H9 (cell line): ENCODE measurements at regions not wholly inside any gene's neighbourhood (a gene's known extent, or its start where the extent isn't known, plus 50 kb on each side); places are given as distances from the start of the nearest gene placed in this dataset.

ENCODE experiments used
- DNase-seq: peaks from one replicate; pipeline ENCODE4 v3.0.0-alpha.2; 2017
- H2AFZ ChIP-seq: one replicate; pipeline ENCODE4 v1.6.1; 2013; ENCODE audit warnings: mild to moderate bottlenecking, low read length, control low read depth, moderate library complexity
- H2AK5ac ChIP-seq: 2 replicates; pipeline ENCODE4 v1.6.1; 2013; ENCODE audit warnings: low read length, control low read depth, mixed read lengths; ENCODE audit not compliant: insufficient read length
- H2BK120ac ChIP-seq: one replicate; pipeline ENCODE4 v1.6.1; 2013; ENCODE audit warnings: low read depth, mild to moderate bottlenecking, low read length, control low read depth, inconsistent platforms; ENCODE audit not compliant: poor library complexity, severe bottlenecking
- H2BK12ac ChIP-seq: 2 replicates; pipeline ENCODE4 v1.6.1; 2013; ENCODE audit warnings: low read length, control low read depth, mixed read lengths, low read depth; ENCODE audit not compliant: insufficient read length
- H2BK15ac ChIP-seq: 2 replicates; pipeline ENCODE4 v1.6.1; 2013; ENCODE audit warnings: low read depth, low read length, control low read depth
- H2BK20ac ChIP-seq: one replicate; pipeline ENCODE4 v1.6.1; 2013; ENCODE audit warnings: low read depth, mild to moderate bottlenecking, low read length, control low read depth, inconsistent platforms; ENCODE audit not compliant: poor library complexity, severe bottlenecking
- H2BK5ac ChIP-seq: 2 replicates; pipeline ENCODE4 v1.6.1; 2013; ENCODE audit warnings: low read length, control low read depth, mixed read lengths; ENCODE audit not compliant: insufficient read length
- H3K14ac ChIP-seq: 2 replicates; pipeline ENCODE4 v1.6.1; 2013; ENCODE audit warnings: low read length, control low read depth; ENCODE audit not compliant: insufficient read depth
- H3K18ac ChIP-seq: 2 replicates; pipeline ENCODE4 v1.6.1; 2013; ENCODE audit warnings: low read depth, mild to moderate bottlenecking, mixed read lengths, low read length, control low read depth; ENCODE audit not compliant: insufficient read length
- H3K23ac ChIP-seq: 2 replicates; pipeline ENCODE4 v1.6.1; 2013; ENCODE audit warnings: low read length, control low read depth, mixed read lengths, low read depth; ENCODE audit not compliant: insufficient read length
- H3K23me2 ChIP-seq: 2 replicates; pipeline ENCODE4 v1.6.1; 2013; ENCODE audit warnings: low read depth, mild to moderate bottlenecking, mixed read lengths, low read length, control low read depth; ENCODE audit not compliant: insufficient read length, poor library complexity, severe bottlenecking
- H3K27ac ChIP-seq: 2 replicates; pipeline ENCODE4 v1.5.1; 2013; ENCODE audit warnings: low read length, control low read depth, mixed read lengths, low read depth; ENCODE audit not compliant: insufficient read length
- H3K27me3 ChIP-seq: 2 replicates; pipeline ENCODE4 v1.6.1; 2013; ENCODE audit warnings: low read length, control low read depth, inconsistent platforms; ENCODE audit not compliant: insufficient read depth
- H3K4ac ChIP-seq: 2 replicates; pipeline ENCODE4 v1.6.1; 2013; ENCODE audit warnings: low read depth, mild to moderate bottlenecking, control low read depth, inconsistent platforms, low read length, moderate library complexity
- H3K4me1 ChIP-seq: 2 replicates; pipeline ENCODE4 v1.6.1; 2013; ENCODE audit warnings: low read length, control low read depth, inconsistent platforms; ENCODE audit not compliant: insufficient read depth
- H3K4me2 ChIP-seq: 2 replicates; pipeline ENCODE4 v1.6.1; 2013; ENCODE audit warnings: low read length, control low read depth, mixed read lengths; ENCODE audit not compliant: insufficient read length, insufficient read depth
- H3K56ac ChIP-seq: 2 replicates; pipeline ENCODE4 v1.6.1; 2013; ENCODE audit warnings: low read depth, mild to moderate bottlenecking, mixed read lengths, low read length, control low read depth; ENCODE audit not compliant: insufficient read length
- H3K79me1 ChIP-seq: 2 replicates; pipeline ENCODE4 v1.6.1; 2013; ENCODE audit warnings: low read depth, mild to moderate bottlenecking, moderate library complexity, low read length, control low read depth, inconsistent platforms; ENCODE audit not compliant: insufficient read depth, poor library complexity, severe bottlenecking
- H3K79me2 ChIP-seq: 2 replicates; pipeline ENCODE4 v1.6.1; 2013; ENCODE audit warnings: low read length, control low read depth, inconsistent platforms; ENCODE audit not compliant: insufficient read depth
- H3K9ac ChIP-seq: 2 replicates; pipeline ENCODE4 v1.6.1; 2013; ENCODE audit warnings: low read length, control low read depth, mixed read lengths; ENCODE audit not compliant: insufficient read length; ENCODE audit errors: extremely low read depth
- H3K9me3 ChIP-seq: one replicate; pipeline ENCODE4 v1.6.1; 2013; ENCODE audit warnings: low read depth, low read length, inconsistent platforms; ENCODE audit not compliant: control insufficient read depth
- H3T11ph ChIP-seq: one replicate; pipeline ENCODE4 v1.6.1; 2013; ENCODE audit warnings: mild to moderate bottlenecking, low read length, control low read depth, inconsistent platforms
- H4K20me1 ChIP-seq: one replicate; pipeline ENCODE4 v1.6.1; 2013; ENCODE audit not compliant: control insufficient read depth, insufficient read length, insufficient read depth
- H4K5ac ChIP-seq: 2 replicates; pipeline ENCODE4 v1.6.1; 2013; ENCODE audit warnings: low read depth, mild to moderate bottlenecking, mixed read lengths, low read length, control low read depth; ENCODE audit not compliant: insufficient read length
- H4K8ac ChIP-seq: replicated peaks from 2 replicates; pipeline ENCODE4 v1.6.1; 2013; ENCODE audit warnings: low read length, control low read depth, mixed read lengths, low read depth; ENCODE audit not compliant: insufficient read length
- H4K91ac ChIP-seq: 2 replicates; pipeline ENCODE4 v1.6.1; 2013; ENCODE audit warnings: low read depth, mild to moderate bottlenecking, moderate library complexity, mixed read lengths, low read length, control low read depth; ENCODE audit not compliant: insufficient read length
- H3K27ac Mint-ChIP-seq, 3 experiments: 2 replicates in 2 of 3; 3 replicates in 1 of 3; pipeline ENCODE4 v1.8.0; 2020 to 2021; ENCODE audit warnings: mixed read lengths in 3 of 3, mild to moderate bottlenecking in 1 of 3, moderate library complexity in 1 of 3
- H3K27me3 Mint-ChIP-seq: 2 replicates; pipeline ENCODE4 v1.8.0; 2021; ENCODE audit warnings: low read depth, mild to moderate bottlenecking, moderate library complexity, mixed read lengths
- H3K36me3 Mint-ChIP-seq, 3 experiments: 2 replicates in 2 of 3; 3 replicates in 1 of 3; pipeline ENCODE4 v1.8.0; 2020 to 2021; ENCODE audit warnings: low read depth in 3 of 3, mixed read lengths in 3 of 3; ENCODE audit not compliant: insufficient read depth in 1 of 3
- H3K4me1 Mint-ChIP-seq, 2 experiments: 2 replicates each; pipeline ENCODE4 v1.8.0; 2020; ENCODE audit warnings: mixed read lengths in 2 of 2
- H3K4me3 Mint-ChIP-seq, 2 experiments: 2 replicates in 1 of 2; 3 replicates in 1 of 2; pipeline ENCODE4 v1.8.0; 2020 to 2021; ENCODE audit warnings: mild to moderate bottlenecking in 2 of 2, mixed read lengths in 2 of 2, moderate library complexity in 1 of 2
- H3K9me3 Mint-ChIP-seq, 2 experiments: 2 replicates in 1 of 2; 3 replicates in 1 of 2; pipeline ENCODE4 v1.8.0; 2020; ENCODE audit warnings: mild to moderate bottlenecking in 2 of 2, mixed read lengths in 2 of 2, moderate library complexity in 1 of 2
- WGBS: extraction: QIAGEN DNeasy Blood & Tissue Kit; methylation state at CpG from one replicate; pipeline ENCODE4 v1.1.7; 2013; ENCODE audit warnings: missing lambda C conversion rate, low lambda C conversion rate, mixed read lengths; ENCODE audit not compliant: insufficient read length; ENCODE audit errors: extremely low coverage; 5-methylcytosine and 5-hydroxymethylcytosine counted together
- TF ChIP-seq, protein P1 (sequence below): fragments of 200-600 bp; sonication (generic); conservative IDR thresholded peaks from 3 replicates; pipeline ENCODE4 v1.8.0; 2021; ENCODE audit warnings: antibody characterized with exemption, mild to moderate bottlenecking

DNA sequence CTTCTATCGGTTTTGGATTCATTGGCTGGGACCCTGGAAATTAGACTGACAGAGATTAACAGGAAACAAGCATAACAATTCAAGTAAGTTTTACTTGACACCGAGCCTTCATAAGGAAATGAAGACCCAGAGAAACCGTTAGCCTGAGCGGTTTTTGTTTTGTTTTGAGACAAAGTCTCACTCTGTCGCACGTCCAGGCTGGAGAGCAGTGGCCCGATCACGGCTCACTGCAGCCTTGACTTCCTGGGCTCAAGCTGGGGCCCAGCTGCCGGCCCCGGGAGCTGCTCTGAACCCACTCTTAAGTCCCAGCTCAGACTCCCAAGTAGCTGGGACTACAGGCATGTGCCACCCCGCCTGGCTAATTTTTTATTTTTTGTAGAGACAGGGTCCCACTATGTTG is 321.3 kb downstream of the SEC14L1 start:
- Histone ChIP-seq H3K4me2 (no peak overlapping the region), H4K5ac (no peak overlapping the region), H3K14ac (no peak overlapping the region), H3K56ac (no peak overlapping the region), H3K79me2 (peaks cover 9% of the 10 kb centered on the region; the same call in 1 of the 2 replicates), H3K23ac (no peak overlapping the region), H3K27me3 (no peaks in the 10 kb centered on the region), H2BK20ac (no peak overlapping the region), H3K23me2 (no peaks in the 10 kb centered on the region), H4K8ac (no peak overlapping the region), H3K9me3 (no peaks in the 10 kb centered on the region), H2BK12ac (no peak overlapping the region), H3K79me1 (peaks cover 3% of the 10 kb centered on the region), H3T11ph (no peak overlapping the region), H3K18ac (no peak overlapping the region), H4K91ac (no peak overlapping the region), H2BK15ac (no peak overlapping the region), H2BK5ac (no peak overlapping the region), H3K27ac (no peak overlapping the region), H3K9ac (no peak overlapping the region), H3K4ac (no peak overlapping the region), H2AK5ac (no peak overlapping the region), H4K20me1 (no peaks in the 10 kb centered on the region), H3K4me1 (no peaks in the 10 kb centered on the region; the same call in 1 of the 2 replicates), H2AFZ (no peak overlapping the region), H2BK120ac (no peak overlapping the region)
- Mint-ChIP-seq H3K9me3 (no peaks in the 10 kb centered on the region; a peak in 1 of 5 replicates), H3K4me1 (peaks cover 50 to 58% of the 10 kb centered on the region in 2 experiments), H3K4me3 (no peak overlapping the region), H3K27ac (peak overlapping the region in 2 of 3 experiments; percentile 92 to 93; a peak in 3 of 7 replicates), H3K36me3 (peaks cover 2 to 14% (median 10%) of the 10 kb centered on the region in 3 experiments; a peak in 6 of 7 replicates), H3K27me3 (no peaks in the 10 kb centered on the region)
- no CpG with 5 or more reads among the region's 11 CpGs for WGBS
- TF ChIP-seq, protein P1, sequence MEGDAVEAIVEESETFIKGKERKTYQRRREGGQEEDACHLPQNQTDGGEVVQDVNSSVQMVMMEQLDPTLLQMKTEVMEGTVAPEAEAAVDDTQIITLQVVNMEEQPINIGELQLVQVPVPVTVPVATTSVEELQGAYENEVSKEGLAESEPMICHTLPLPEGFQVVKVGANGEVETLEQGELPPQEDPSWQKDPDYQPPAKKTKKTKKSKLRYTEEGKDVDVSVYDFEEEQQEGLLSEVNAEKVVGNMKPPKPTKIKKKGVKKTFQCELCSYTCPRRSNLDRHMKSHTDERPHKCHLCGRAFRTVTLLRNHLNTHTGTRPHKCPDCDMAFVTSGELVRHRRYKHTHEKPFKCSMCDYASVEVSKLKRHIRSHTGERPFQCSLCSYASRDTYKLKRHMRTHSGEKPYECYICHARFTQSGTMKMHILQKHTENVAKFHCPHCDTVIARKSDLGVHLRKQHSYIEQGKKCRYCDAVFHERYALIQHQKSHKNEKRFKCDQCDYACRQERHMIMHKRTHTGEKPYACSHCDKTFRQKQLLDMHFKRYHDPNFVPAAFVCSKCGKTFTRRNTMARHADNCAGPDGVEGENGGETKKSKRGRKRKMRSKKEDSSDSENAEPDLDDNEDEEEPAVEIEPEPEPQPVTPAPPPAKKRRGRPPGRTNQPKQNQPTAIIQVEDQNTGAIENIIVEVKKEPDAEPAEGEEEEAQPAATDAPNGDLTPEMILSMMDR: no peak
- no peak for DNase-seq
